ENCODE measurements at regions not wholly inside any gene's neighbourhood (a gene's known extent, or its start where the extent isn't known, plus 50 kb on each side); places are given as distances from the start of the nearest gene placed in this dataset.
"Not testable (repeated sequence)": the region's sequence is repeated elsewhere in the genome, so short reads cannot be mapped to it uniquely, and the experiment has no call there.

DNA sequence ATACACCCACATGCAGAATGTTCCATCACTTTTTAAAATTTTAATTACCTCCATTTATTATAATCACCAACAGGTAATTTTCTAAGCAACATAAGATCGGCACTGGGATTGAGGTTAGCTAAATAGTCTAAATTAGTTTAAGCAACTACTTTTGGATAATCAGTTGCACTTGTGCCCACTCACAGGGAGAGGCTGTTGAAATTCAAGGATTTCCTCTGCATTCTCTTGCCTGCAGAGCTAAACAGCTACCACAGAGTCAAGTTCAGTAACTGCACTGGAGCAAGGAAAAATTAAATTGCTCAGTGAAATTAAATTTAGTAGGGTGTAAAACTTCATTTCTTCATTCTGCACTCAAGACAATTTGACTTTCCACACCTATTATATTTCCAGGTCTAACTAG lies 120.7 kb upstream of the CCDC28A start:
- intact Hi-C loops (cut with DNase I), result no loop called here
- DNase-seq, result no peak
- no peak for ATAC-seq

DNA sequence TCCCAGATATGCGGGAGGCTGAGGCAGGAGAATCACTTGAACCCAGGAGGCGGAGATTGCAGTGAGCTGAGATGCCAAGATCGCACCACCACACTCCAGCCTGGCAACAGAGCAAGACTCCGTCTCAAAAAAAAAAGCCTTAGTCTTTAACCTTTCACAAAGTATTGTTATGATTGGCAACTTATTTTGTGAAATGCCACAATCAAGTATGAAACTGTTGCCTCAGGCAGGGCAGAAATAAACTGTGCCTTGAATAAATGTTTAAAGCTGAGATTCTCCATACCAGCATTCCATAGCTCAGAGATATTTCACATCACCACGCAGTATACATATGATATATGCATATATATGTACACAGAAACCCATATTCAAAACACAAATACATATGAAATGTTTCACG lies 120.1 kb upstream of the CCDC28A start:
- DNase-seq, result no peak

DNA sequence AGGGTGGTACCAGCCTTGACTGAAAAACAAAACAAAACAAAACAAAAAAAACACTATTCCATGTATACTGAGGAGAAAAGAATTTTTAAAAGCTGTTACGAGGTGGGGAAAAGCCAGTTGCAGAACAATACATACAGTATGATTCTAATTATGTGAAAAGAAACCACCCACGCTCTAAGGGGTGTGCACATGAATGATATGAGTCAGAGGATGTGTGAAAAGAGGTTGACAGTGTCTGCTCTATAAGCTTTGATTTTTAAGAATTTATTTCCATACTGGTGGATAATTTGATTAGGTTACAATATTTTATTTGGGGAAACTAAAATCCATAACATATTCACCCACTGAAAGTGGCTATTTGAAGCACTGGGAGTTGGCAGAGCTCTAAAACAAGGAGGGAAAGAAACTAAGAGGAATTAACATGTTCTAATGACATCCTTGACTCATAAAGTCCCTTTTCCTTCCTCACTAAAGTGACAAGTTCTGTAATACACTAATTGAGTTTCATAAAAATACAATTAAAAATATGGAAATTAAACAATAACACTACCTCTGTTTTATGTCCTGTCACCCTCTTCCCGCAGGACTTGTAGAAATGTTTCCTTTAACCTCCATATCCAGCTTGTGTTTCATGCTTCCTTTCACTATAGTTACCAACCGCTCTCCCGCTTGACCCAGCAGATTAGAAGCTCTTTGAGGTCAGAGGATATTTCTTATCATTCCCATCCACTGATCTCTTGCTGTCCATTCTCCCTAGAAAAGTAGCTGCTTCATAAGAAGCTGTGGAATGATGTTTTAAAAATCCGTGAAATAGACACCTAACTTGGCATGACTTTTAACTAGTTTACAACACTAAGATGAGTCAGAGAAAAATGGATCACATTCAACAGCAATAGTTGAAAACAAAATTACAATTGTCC lies 118.6 kb upstream of the CCDC28A start:
- ATAC-seq (peak in 1 of 2 donors; percentile 47), DNase-seq (no peak)
- intact Hi-C loops (cut with DNase I), result no loop called here

More for the DNA sequence above, 120.1 kb upstream of the CCDC28A start:
- no peak for ATAC-seq
- intact Hi-C loops (cut with DNase I), result no loop called here

DNA sequence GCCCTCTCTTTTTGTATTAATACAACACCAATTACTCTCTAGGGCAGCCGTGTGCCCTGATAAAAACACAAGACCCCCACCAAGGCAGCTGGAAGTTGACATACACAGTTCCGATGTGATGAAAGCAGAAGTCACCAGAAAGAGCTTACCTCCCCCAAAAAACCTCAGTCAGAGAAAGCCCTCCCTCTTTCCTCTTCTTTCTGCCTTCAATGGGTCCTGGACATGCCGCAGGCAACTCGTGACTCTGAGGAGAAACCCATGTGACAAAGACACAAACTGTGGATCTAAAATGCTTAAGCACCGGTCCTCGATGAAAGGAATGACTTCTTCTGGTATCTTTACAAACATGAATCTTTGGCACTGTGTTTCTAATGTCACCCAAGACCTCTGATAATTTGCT lies 117.7 kb upstream of the CCDC28A start:
- DNase-seq (no peak), ATAC-seq (no peak)
- intact Hi-C loops (cut with DNase I), result no loop called here

DNA sequence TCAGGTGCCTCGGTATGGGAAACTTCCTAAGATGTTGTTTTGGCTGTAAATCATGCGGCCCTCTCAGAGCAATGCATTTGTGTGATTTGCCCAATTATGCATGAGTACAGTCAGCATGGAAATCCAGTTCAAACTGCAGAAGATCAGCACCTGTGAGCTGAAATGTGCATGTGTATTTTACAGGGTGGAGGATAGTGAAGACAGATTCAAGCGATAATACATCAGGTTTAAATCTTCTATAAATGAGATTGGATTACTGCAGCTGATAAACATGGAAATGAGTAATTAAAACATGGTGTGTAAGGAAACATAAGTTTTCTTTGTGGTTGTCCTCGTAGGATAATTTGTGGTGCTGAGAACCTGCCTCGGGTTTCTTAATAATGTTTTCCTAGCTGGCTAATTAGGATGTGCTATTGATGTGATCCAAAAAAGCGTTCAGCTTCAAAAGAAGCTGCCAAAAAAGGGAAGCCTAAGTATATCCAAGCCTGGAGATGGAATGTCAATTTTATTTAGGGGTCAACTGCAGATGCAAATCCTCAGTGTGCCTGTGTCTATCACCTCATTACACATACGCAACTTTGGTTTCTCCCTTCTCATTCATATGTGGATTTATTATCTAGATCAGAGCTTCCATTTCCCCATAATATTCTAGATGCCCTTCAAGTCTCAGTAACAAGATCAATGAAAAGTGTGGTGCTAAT lies 117.1 kb upstream of the CCDC28A start:
- intact Hi-C loops (cut with DNase I), result no loop called here
- ATAC-seq, result no peak

DNA sequence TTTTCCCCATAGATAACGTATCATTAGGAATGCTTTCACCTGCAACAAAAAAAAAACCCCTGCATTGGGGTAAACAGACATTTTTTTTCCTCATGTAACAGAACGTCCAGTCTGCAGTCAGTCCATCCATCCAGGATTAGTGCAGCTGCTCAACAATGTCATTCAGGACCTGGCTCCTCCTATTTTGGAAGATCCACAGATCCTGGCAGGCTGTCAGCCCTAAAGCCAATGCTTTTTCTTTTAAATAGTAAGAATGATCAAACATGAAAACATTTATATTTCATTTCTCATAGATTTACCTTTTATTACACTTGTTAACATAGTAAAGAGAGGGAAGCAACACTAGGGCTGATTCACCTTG lies 116.5 kb upstream of the CCDC28A start:
- DNase-seq, result no peak
- intact Hi-C loops (cut with DNase I), result no loop called here
- no peak for ATAC-seq

More for the DNA sequence above, 117.1 kb upstream of the CCDC28A start:
- no peak for DNase-seq

DNA sequence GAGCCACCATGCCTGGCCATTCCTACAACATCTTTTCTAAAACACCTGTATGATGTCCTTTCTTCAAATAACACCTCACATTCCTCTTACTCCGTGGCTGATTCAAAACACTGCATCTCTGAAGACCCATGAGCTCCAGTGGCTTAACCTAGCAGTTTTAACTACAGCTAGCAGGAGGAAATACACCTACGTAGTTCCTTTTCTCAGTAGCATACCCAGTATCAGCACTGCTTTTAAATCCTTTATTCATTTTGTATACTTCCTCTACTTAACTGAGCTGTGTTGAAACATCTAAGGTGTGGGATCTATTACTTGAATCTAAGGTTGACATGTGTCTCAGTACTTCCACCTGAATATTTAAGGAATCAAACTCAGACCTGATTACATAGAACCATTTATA lies 113.6 kb upstream of the CCDC28A start:
- ATAC-seq, result no peak
- no peak for DNase-seq

DNA sequence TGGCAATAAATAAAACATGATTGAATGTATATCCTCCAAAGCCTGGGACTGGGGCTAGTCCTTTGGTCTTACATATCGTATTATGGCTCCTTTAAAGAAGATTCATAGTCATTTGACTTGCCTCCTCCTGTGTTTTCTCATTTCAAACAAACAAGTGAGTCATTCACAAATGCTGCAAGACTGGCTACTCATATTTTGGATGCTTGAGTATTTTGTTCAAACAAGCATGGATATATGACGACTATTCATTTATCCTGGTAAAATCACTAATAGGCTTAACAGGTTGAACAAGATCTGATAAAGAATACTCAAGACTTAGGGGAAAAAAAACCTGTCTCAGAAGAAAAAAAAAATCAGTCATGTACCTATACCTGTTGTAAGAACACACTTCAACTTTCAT lies 111.1 kb upstream of the CCDC28A start:
- DNase-seq, result no peak
- no peak for ATAC-seq
- intact Hi-C loops (cut with DNase I), result no loop called here

More for the DNA sequence above, 113.6 kb upstream of the CCDC28A start:
- intact Hi-C loops (cut with DNase I), result no loop called here

DNA sequence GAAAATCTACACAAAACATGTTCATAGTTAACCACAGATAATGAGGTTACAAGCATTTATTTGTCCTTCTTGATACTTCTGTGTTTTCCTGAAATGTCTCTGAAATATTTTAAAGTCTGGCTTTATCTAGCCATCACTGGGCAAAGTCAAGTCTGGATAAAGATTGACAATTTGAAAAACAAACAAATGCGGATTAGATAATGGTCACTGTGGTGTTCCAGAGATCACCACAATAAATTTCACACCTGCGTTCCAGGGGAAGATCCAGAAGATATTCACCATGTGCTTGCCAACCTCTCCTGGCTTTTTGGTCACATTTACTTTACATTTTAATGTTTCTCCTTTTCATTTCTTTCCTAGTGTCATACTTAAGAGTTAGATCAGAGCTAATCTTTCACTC lies 109.7 kb upstream of the CCDC28A start:
- ATAC-seq (no peak), DNase-seq (no peak)
- intact Hi-C loops (cut with DNase I), result no loop called here

DNA sequence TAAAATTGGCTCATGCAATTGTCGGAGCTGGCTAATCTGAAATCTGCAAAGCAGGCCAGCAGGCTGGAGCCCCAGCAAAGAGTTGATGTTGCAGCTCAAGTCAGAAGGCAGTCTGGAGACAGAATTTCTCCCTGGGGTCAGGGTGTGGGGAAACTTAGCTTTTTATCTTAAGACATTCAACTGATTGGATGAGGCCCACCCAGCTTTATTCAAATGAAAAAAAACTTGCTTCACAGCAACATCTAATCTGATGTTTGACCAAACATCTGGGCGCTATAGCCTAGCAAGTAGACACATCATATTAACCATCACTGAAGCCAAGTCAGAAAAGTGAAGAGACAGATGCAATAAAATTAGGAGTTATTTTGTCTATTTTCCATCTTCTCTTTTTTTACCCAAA lies 108.8 kb upstream of the CCDC28A start:
- no peak for DNase-seq
- intact Hi-C loops (cut with DNase I), result no loop called here
- no peak for ATAC-seq

DNA sequence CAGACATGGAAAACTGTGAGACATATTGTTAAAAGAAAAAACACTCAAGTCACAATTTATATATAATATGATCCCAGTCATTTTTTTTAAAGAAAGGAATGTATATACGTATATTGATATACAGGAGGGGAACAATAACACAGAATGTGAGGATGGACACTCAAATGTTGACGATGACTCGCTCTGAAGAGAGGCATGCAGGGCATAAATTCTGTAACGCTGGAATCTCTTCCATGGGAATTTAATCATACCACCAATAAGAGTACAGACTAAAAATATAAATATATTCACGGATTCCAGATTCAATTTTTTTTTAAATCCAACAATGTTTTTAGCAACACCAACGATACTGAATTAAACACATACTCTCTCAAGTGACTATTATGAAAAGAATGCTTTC lies 106.9 kb upstream of the CCDC28A start:
- ATAC-seq (no peak), DNase-seq (no peak)
- intact Hi-C loops (cut with DNase I), result no loop called here

DNA sequence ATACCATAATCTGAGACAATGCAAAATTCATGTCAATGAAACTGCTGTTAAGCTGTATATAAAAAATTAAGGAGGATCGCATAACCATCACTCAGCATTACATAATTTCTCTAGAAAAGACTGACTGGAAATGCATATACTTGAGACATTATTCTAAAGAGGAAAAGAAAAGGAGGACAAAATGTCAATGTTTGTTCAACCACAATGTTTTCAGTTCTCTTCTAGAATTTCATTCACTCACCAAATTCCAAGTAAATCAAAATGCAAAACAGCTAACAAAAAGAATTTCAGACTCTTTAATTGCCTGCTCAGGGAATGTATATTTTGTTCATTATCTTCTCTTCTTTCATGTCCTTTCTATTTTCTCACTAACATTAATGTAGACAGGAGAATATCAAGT lies 106.2 kb upstream of the CCDC28A start:
- intact Hi-C loops (cut with DNase I), result no loop called here
- no peak for DNase-seq
- no peak for ATAC-seq

DNA sequence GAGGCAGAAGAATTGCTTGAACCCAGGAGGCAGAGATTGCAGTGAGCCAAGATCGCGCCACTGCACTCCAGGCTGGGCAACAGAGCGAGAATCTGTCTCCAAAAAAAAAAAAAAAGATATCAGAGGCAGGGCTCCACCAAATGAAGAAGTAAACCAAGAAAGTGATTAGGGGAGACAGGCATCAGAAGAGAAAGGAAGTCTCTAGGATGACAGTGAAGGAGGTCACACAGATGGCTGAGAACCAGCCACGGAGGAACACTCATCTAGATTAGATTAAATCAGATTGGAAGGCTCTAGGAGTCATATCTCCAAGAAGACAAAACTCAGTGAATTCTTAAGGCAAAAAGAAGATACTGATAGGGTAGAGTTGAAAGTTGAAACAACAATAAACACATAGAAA lies 102.2 kb upstream of the CCDC28A start:
- ATAC-seq, result no peak
- DNase-seq, result no peak
- intact Hi-C loops (cut with DNase I), result no loop called here

DNA sequence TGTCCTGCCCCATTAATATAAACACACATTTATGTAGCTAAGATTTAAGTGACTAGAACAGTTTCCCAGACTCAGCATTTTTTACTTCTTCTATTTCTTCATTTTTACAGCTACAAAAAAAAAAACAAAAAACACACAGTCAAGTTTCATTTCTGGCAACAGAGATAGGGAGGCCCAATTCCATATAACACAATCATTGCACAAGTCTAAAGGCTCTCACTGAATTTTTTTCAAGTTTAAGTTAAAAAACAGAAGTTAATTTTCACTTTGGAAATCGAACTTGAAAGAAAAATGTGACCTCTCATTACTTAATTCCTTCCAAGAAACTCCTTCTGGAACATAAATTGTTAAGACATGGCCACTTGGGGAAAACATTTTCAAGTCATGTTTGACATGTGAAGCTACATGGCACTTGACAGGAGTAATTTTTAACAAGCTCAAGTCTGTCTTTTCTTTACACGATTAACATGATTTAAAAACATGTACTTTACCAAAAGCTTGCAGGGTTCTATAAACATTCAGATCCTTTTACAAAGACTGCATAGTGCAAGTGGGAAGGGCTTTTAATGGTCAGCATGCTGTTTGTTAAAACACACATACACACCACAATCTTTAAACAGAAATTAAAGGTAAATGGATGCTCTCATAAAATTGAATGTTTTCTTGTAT lies 100.1 kb upstream of the CCDC28A start:
- ATAC-seq (no peak), DNase-seq (no peak)
- intact Hi-C loops (cut with DNase I), result no loop called here

DNA sequence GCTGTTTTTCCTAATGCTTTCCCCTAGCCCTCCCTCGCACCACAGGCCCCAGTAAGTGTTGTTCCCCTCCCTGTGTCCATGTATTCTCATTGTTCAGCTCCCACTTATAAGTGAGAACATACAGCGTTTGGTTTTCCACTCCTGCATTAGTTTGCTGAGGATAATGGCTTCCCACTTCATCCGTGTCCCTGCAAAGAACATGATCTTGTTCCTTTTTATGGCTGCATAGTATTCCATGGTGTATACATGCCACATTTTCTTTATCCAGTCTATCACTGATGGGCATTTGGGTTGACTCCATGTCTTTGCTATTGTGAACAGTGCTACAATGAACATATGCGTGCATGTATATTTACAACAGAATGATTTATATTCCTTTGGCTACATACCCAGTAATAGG lies 99.1 kb upstream of the CCDC28A start:
- intact Hi-C loops (cut with DNase I), result not testable (repeated sequence)

DNA sequence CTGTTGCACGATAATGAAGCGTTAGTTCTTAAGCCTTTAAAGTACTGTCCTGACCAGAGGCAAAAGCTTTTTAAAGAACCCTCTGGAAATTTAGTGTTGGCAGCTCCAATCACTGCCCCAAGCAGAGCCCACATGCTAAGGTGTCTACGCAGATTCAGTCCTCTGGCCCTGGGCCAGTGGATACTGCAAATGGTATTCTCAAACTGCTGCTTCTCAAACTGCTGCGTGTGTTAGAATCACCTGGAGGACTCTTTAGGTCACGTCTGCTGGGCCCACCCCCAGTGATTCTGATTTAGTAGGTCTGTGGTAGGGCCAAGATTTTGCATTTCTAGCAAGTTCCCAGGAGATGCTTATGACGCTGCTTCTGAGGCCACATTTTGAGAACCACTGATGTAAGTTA lies 96.0 kb upstream of the CCDC28A start:
- ATAC-seq (no peak), DNase-seq (no peak)
- intact Hi-C loops (cut with DNase I), result no loop called here

More for the DNA sequence above, 99.1 kb upstream of the CCDC28A start:
- ATAC-seq, DNase-seq: not testable (repeated sequence)

DNA sequence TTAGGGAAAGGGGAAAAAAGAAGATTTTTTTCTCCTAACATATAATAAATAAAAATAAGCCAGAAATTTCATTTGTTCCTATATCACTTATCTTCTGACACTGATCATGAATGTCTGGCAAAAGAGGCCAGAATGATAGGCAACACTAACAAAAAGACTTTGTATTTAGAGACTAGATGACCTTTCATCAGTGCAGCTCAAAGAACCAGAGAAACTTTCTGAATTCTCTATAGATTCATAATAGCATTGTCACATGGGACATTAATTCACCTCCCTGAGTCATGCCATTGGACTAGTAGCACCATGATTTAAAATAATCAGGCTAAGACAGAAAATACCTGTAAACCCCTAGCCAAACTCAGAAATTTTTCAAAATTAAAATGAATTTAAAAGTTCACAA lies 95.4 kb upstream of the CCDC28A start:
- ATAC-seq (no peak), DNase-seq (no peak)
- intact Hi-C loops (cut with DNase I), result no loop called here

DNA sequence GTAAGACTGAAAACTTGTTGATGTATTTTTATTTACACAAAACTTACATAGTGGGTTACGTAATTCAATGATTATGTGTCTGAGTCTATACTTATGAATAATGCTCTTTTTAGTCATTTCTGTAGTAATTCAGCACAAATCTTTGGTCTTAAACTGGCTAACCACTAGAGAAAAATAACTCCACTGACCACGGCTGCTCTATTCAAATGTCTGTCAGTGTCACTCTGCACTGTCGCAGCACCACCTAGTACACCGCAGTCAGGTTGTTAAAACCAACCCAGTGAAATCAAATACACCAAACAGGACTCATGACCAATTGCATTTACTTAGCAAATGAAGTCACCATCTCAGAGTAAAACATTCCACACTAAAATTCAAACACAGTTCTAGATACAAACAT lies 93.5 kb upstream of the CCDC28A start:
- DNase-seq (no peak), ATAC-seq (no peak)
- intact Hi-C loops (cut with DNase I), result no loop called here

DNA sequence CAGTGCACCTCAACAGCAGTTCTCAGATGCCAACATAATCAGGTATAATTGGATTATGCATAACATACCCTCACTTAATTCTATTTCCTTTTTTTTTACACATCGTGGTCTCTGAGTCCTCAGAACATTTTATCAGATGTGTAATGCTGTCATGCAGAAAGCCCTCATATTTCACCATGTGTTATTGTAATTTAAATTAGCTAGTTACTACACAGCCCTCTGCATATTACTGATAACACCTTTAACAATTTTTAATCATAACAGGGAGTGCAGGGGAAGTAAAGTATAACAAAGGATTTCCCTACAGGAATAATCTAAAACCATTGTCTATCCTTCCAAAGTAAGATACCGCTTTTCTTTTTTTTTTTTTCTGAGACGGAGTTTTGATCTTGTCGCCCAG lies 91.9 kb upstream of the CCDC28A start:
- intact Hi-C loops (cut with DNase I), result no loop called here
- no peak for ATAC-seq

More for the DNA sequence above, 91.9 kb upstream of the CCDC28A start:
- no peak for DNase-seq

All from left cardiac atrium (tissue), 4 donors.